ENCODE measurements at regions not wholly inside any gene's neighbourhood (a gene's known extent, or its start where the extent isn't known, plus 50 kb on each side); places are given as distances from the start of the nearest gene placed in this dataset.

DNA sequence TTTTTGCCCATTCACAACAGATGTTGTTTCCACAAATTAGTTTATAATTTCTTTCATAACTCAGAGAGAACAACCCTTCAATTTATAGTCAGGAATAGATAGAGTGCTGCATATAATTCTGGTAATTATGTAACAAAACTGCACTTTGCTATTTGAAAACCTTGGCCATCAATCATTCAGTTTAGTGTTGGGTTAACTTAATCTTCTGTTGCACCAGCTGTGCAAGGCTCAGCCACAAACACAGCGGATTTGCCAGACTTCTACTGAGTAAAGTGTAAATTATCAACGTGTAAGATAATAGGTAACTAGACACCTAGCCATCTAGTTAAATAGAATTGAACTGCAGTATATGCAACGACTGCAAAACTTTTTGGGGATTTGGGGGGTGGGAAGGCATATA lies 1064.3 kb upstream of the EPHA6 start:
- Histone ChIP-seq H3K36me3 (no peaks in the 10 kb centered on the region), H3K27ac (no peak overlapping the region), H3K9me3 (no peaks in the 10 kb centered on the region), H3K4me1 (no peaks in the 10 kb centered on the region), H3K27me3 (no peaks in the 10 kb centered on the region), H3K4me3 (no peak overlapping the region)
- TF ChIP-seq POLR2A (IDR thresholded peaks at IDR 0.05) (no peak), EP300 (IDR thresholded peaks at IDR 0.05) (no peak), POLR2AphosphoS5 (IDR thresholded peaks at IDR 0.05) (no peak)
- TF ChIP-seq, protein P1, sequence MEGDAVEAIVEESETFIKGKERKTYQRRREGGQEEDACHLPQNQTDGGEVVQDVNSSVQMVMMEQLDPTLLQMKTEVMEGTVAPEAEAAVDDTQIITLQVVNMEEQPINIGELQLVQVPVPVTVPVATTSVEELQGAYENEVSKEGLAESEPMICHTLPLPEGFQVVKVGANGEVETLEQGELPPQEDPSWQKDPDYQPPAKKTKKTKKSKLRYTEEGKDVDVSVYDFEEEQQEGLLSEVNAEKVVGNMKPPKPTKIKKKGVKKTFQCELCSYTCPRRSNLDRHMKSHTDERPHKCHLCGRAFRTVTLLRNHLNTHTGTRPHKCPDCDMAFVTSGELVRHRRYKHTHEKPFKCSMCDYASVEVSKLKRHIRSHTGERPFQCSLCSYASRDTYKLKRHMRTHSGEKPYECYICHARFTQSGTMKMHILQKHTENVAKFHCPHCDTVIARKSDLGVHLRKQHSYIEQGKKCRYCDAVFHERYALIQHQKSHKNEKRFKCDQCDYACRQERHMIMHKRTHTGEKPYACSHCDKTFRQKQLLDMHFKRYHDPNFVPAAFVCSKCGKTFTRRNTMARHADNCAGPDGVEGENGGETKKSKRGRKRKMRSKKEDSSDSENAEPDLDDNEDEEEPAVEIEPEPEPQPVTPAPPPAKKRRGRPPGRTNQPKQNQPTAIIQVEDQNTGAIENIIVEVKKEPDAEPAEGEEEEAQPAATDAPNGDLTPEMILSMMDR (IDR thresholded peaks at IDR 0.05) = no peak
- no peak for DNase-seq (ENCODE audit: low spot score in 2 of 2)
- WGBS = 35% methylated on average over 3 of the region's 3 CpGs

DNA sequence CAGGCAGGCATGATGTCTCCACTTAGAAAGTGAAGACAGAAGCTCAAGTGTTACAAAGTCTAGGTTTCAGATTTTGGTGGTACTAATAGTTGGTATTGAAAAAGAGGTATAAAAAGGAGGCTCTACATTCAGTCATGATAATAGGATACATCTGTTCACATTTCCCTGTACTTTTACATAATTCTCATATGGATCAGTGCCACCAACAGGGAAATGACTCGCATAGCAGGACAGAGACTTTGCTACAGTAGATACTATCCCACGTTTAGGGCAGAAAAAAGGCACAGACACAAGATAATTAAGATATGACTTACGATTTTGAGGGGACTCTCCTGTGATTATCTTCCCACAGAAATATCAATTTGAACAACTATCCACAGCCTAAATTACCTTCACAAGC lies 1062.9 kb upstream of the EPHA6 start:
- WGBS = 36% methylated on average over 3 of the region's 3 CpGs

DNA sequence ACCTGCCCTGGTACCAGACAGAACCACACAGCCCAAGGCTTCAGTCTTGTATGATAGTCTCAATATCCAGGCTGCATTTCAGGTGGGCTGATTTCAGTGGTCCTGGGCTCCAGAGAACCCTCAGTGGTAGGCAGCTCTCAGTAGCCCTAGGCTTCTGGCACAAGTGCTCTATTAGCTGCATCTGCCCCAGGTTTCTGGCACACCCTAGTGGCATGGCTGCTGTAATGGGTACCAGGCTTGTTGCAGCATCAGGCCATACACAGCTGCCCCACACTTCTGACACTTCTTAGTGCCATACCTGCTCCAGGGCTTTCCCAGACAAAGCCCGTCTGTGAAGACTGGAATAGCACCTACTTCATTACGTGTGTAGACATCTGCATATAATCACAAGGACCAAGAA lies 1062.2 kb upstream of the EPHA6 start:
- DNase-seq (ENCODE audit: low spot score in 2 of 2) = no peak
- Histone ChIP-seq H3K4me3 (no peak overlapping the region), H3K4me1 (no peaks in the 10 kb centered on the region), H3K36me3 (no peaks in the 10 kb centered on the region), H3K27ac (no peak overlapping the region), H3K9me3 (no peaks in the 10 kb centered on the region), H3K27me3 (no peaks in the 10 kb centered on the region)
- TF ChIP-seq, protein P1 (IDR thresholded peaks at IDR 0.05) = no peak
- TF ChIP-seq POLR2AphosphoS5 (IDR thresholded peaks at IDR 0.05) = no peak
- TF ChIP-seq EP300 (IDR thresholded peaks at IDR 0.05) = no peak
- TF ChIP-seq POLR2A (IDR thresholded peaks at IDR 0.05) = no peak
- 84% methylated on average over 2 of the region's 2 CpGs for WGBS

More for the DNA sequence above, 1062.9 kb upstream of the EPHA6 start:
- no peak for DNase-seq (ENCODE audit: low spot score in 2 of 2)
- TF ChIP-seq EP300 (IDR thresholded peaks at IDR 0.05) (no peak), POLR2A (IDR thresholded peaks at IDR 0.05) (no peak)
- H3K27me3 ChIP-seq = no peaks in the 10 kb centered on the region
- no peaks in the 10 kb centered on the region for H3K4me1 ChIP-seq
- H3K9me3 ChIP-seq = no peaks in the 10 kb centered on the region
- no peak overlapping the region for H3K4me3 ChIP-seq
- no peak overlapping the region for H3K27ac ChIP-seq
- no peaks in the 10 kb centered on the region for H3K36me3 ChIP-seq

DNA sequence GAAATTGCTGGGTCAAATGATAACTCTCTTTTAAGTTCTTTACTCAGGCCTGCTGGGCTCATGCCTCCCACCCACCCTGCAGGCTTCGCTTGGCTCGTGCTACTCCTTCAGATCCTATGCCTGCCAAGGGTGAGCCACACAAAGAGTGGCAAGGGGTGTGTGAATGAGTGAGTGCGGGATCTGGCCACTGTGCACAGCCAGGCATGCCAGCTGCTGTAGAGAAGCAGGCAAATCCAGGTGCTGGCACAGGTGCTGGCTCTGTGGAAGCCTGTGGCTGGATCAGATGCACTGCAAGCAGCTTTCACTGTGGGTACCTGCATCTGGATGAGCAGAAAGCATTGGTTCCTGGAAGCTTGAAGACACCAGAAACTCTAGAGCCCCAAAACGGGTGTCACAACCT lies 1055.7 kb upstream of the EPHA6 start:
- H3K27me3 ChIP-seq = no peaks in the 10 kb centered on the region
- H3K9me3 ChIP-seq = no peaks in the 10 kb centered on the region
- no peak overlapping the region for H3K27ac ChIP-seq
- TF ChIP-seq POLR2AphosphoS5 (IDR thresholded peaks at IDR 0.05) (no peak), EP300 (IDR thresholded peaks at IDR 0.05) (no peak), POLR2A (IDR thresholded peaks at IDR 0.05) (no peak)
- TF ChIP-seq, protein P1 (IDR thresholded peaks at IDR 0.05) = no peak
- no peak overlapping the region for H3K4me3 ChIP-seq
- no peaks in the 10 kb centered on the region for H3K36me3 ChIP-seq
- no peak for DNase-seq (ENCODE audit: low spot score in 2 of 2)
- H3K4me1 ChIP-seq = no peaks in the 10 kb centered on the region
- WGBS = 63% methylated on average over 4 of the region's 4 CpGs

DNA sequence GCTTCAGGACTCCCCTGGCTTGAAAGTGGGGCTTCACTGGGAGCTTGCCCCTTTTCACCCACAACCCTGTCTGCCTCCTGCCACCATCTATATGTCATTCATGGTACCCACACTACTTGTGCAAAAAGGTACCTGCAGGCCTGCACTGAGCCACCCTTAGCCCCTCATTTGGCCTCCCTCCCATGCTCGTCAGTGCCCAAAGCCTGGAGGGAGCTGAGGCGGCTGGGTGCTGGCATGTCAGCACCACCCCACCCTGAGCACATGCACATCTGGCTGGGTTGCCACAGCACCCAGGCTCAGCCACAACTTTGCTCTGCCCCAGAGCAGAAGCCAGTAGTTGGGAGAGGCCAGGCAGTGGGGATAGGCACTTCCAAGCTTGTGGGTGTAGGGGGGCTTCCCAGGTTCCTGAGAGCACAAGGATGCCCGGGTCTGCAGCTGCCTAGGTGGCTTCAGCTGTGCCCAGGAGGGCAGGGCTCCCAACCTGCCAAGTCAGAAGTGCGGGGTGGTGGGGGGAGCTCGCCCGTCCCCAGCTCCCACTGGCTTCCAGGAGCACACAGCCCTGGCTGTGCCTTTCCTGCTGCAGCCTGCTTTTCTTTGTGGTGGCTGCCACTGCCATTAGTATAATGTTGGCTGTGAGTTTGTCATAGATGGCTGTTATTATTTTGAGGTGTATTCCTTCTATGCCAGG lies 1054.6 kb upstream of the EPHA6 start:
- H3K4me3 ChIP-seq = no peak overlapping the region
- WGBS = 86% methylated on average over 2 of the region's 6 CpGs
- H3K4me1 ChIP-seq = no peaks in the 10 kb centered on the region
- no peak overlapping the region for H3K27ac ChIP-seq
- no peak for DNase-seq (ENCODE audit: low spot score in 2 of 2)
- H3K27me3 ChIP-seq = no peaks in the 10 kb centered on the region
- H3K9me3 ChIP-seq = no peaks in the 10 kb centered on the region
- H3K36me3 ChIP-seq = no peaks in the 10 kb centered on the region
- TF ChIP-seq, protein P1 (IDR thresholded peaks at IDR 0.05) = no peak
- no peak for TF ChIP-seq POLR2AphosphoS5 (IDR thresholded peaks at IDR 0.05)
- TF ChIP-seq EP300 (IDR thresholded peaks at IDR 0.05) = no peak
- TF ChIP-seq POLR2A (IDR thresholded peaks at IDR 0.05) = no peak
